H1 (cell line): ENCODE measurements at regions not wholly inside any gene's neighbourhood (a gene's known extent, or its start where the extent isn't known, plus 50 kb on each side); places are given as distances from the start of the nearest gene placed in this dataset.

Experiments used
- CTCF ChIA-PET: fragments of 300-600 bp; sonication (Branson Sonifier 250); formaldehyde crosslinking; loops from one replicate; lab custom pipeline; 2021; ENCODE audit not compliant: partially characterized antibody; lab: Charles Lee
- POLR2A ChIA-PET: fragments of 300-600 bp; sonication (Branson Sonifier 250); formaldehyde crosslinking; loops from one replicate; lab custom pipeline; 2021; ENCODE audit warnings: inconsistent platforms; ENCODE audit not compliant: partially characterized antibody; lab: Charles Lee
- DNase-seq, 2 experiments: peaks; one replicate each; pipeline versions ENCODE4 v3.0.0 to v3.0.0-alpha.2; 2010 to 2022; ENCODE audit warnings: low spot score in 2 of 2, low read depth in 1 of 2, mixed read lengths in 1 of 2
- FAIRE-seq: peaks from 2 replicates; lab custom pipeline; 2011; peaks lifted over from hg19 to GRCh38; lab: Jason Lieb, UNC
- H2AFZ ChIP-seq: 2 replicates; pipeline ENCODE4 v1.8.1; 2012; ENCODE audit warnings: low read length, inconsistent platforms
- H2AK5ac ChIP-seq: 2 replicates; pipeline ENCODE4 v1.6.1; 2013; ENCODE audit warnings: low read depth, low read length
- H2BK120ac ChIP-seq: replicated peaks from 2 replicates; pipeline ENCODE3; 2013; ENCODE audit warnings: low read depth, low read length, inconsistent platforms
- H2BK12ac ChIP-seq: 2 replicates; pipeline ENCODE4 v1.6.1; 2013; ENCODE audit warnings: low read depth, low read length
- H2BK15ac ChIP-seq: 2 replicates; pipeline ENCODE4 v1.6.1; 2013; ENCODE audit warnings: low read length
- H2BK20ac ChIP-seq: 2 replicates; pipeline ENCODE4 v1.6.1; 2013; ENCODE audit warnings: low read length
- H2BK5ac ChIP-seq: 2 replicates; pipeline ENCODE4 v1.6.1; 2013; ENCODE audit warnings: low read depth, low read length
- H3K14ac ChIP-seq: 2 replicates; pipeline ENCODE4 v1.6.1; 2013; ENCODE audit warnings: inconsistent platforms; ENCODE audit not compliant: insufficient read length
- H3K18ac ChIP-seq: 2 replicates; pipeline ENCODE4 v1.6.1; 2013; ENCODE audit warnings: low read length; ENCODE audit errors: extremely low read depth
- H3K23ac ChIP-seq: 2 replicates; pipeline ENCODE4 v1.6.1; 2013; ENCODE audit warnings: inconsistent platforms; ENCODE audit not compliant: insufficient read length
- H3K23me2 ChIP-seq: 2 replicates; pipeline ENCODE4 v1.6.1; 2013; ENCODE audit warnings: low read depth, low read length
- H3K27ac ChIP-seq: 2 replicates; pipeline ENCODE4 v1.6.1; 2011; ENCODE audit warnings: low read depth, low read length, inconsistent platforms
- H3K27me3 ChIP-seq, 4 experiments: replicated peaks in 1 of 4; 1 replicate in 1 of 4; 2 replicates in 3 of 4; pipeline versions ENCODE4 v1.6.1 to v1.8.1; 2011 to 2013; ENCODE audit warnings: low read length in 3 of 4, mild to moderate bottlenecking in 3 of 4, inconsistent platforms in 2 of 4, mixed read lengths in 2 of 4, moderate library complexity in 1 of 4; ENCODE audit not compliant: control insufficient read depth in 3 of 4, insufficient read depth in 3 of 4; ENCODE audit errors: extremely low read depth in 1 of 4
- H3K36me3 ChIP-seq, 4 experiments: 2 replicates each; pipeline versions ENCODE4 v1.6.1 to v1.8.1; 2011 to 2013; ENCODE audit warnings: mild to moderate bottlenecking in 4 of 4, low read length in 3 of 4, moderate library complexity in 2 of 4, control low read depth in 1 of 4, inconsistent platforms in 1 of 4; ENCODE audit not compliant: insufficient read depth in 4 of 4, control insufficient read depth in 2 of 4
- H3K4ac ChIP-seq: replicated peaks from 2 replicates; pipeline ENCODE3; 2013; ENCODE audit warnings: low read length, low read depth, mixed read lengths, inconsistent platforms; ENCODE audit not compliant: insufficient read length
- H3K4me1 ChIP-seq, 4 experiments: replicated peaks in 1 of 4; 1 replicate in 1 of 4; 2 replicates in 3 of 4; pipeline versions ENCODE4 v1.6.1 to v1.8.1; 2011 to 2013; ENCODE audit warnings: low read length in 3 of 4, inconsistent platforms in 2 of 4, mixed read lengths in 1 of 4; ENCODE audit not compliant: insufficient read depth in 4 of 4, control insufficient read depth in 3 of 4
- H3K4me2 ChIP-seq, 2 experiments: 2 replicates each; pipeline versions ENCODE4 v1.6.1 to v1.8.1; 2011 to 2013; ENCODE audit warnings: low read depth in 2 of 2, low read length in 2 of 2, control low read depth in 1 of 2, inconsistent platforms in 1 of 2, mild to moderate bottlenecking in 1 of 2; ENCODE audit not compliant: insufficient read depth in 1 of 2
- H3K4me3 ChIP-seq, 4 experiments: fragments of 200-600, 300-600 bp in 1 of 4; sonication (generic), shearing (Covaris generic), sonication (Bioruptor Twin) in 1 of 4; 2 replicates each; pipeline versions ENCODE4 v1.5.1 to v1.8.1; 2011 to 2016; ENCODE audit warnings: low read length in 4 of 4, low read depth in 3 of 4, control low read depth in 2 of 4, inconsistent platforms in 2 of 4, mild to moderate bottlenecking in 2 of 4, mixed read lengths in 1 of 4, moderate library complexity in 1 of 4; ENCODE audit not compliant: insufficient read depth in 2 of 4; ENCODE audit errors: extremely low read depth in 1 of 4
- H3K56ac ChIP-seq: replicated peaks from 2 replicates; pipeline ENCODE3; 2013; ENCODE audit warnings: low read depth, mild to moderate bottlenecking, mixed read lengths, low read length, inconsistent platforms; ENCODE audit not compliant: insufficient read length
- H3K79me1 ChIP-seq: 2 replicates; pipeline ENCODE4 v1.6.1; 2013; ENCODE audit warnings: low read depth, low read length, control low read depth
- H3K79me2 ChIP-seq, 2 experiments: 2 replicates each; pipeline versions ENCODE4 v1.6.1 to v1.8.1; 2012 to 2013; ENCODE audit warnings: low read length in 2 of 2, mild to moderate bottlenecking in 2 of 2, inconsistent platforms in 1 of 2; ENCODE audit not compliant: insufficient read depth in 2 of 2, control insufficient read depth in 1 of 2
- H3K9ac ChIP-seq, 4 experiments: replicated peaks in 1 of 4; 1 replicate in 1 of 4; 2 replicates in 3 of 4; pipeline versions ENCODE4 v1.6.1 to v1.8.1; 2011 to 2013; ENCODE audit warnings: low read depth in 3 of 4, low read length in 3 of 4, control low read depth in 2 of 4, mild to moderate bottlenecking in 2 of 4, moderate library complexity in 2 of 4, inconsistent platforms in 1 of 4; ENCODE audit errors: extremely low read depth in 1 of 4
- H3K9me3 ChIP-seq, 2 experiments: 2 replicates each; pipeline versions ENCODE4 v1.6.1 to v1.8.1; 2012 to 2013; ENCODE audit warnings: mild to moderate bottlenecking in 2 of 2, moderate library complexity in 2 of 2, control low read depth in 1 of 2, inconsistent platforms in 1 of 2, low read depth in 1 of 2, low read length in 1 of 2, mixed read lengths in 1 of 2; ENCODE audit not compliant: insufficient read depth in 2 of 2
- H4K20me1 ChIP-seq, 2 experiments: replicated peaks in 1 of 2; 2 replicates each; pipeline versions ENCODE3 to v1.8.1; 2011 to 2013; ENCODE audit warnings: inconsistent platforms in 2 of 2, low read length in 2 of 2, mild to moderate bottlenecking in 1 of 2; ENCODE audit not compliant: insufficient read depth in 2 of 2, control insufficient read depth in 1 of 2
- H4K5ac ChIP-seq: 2 replicates; pipeline ENCODE4 v1.6.1; 2013; ENCODE audit warnings: low read length, low read depth, mixed read lengths, inconsistent platforms; ENCODE audit not compliant: insufficient read length
- H4K8ac ChIP-seq: 2 replicates; pipeline ENCODE4 v1.8.0; 2013; ENCODE audit warnings: mild to moderate bottlenecking, moderate library complexity, low read length, inconsistent platforms; ENCODE audit not compliant: insufficient read depth; ENCODE audit errors: extremely low read depth
- H4K91ac ChIP-seq: replicated peaks from 2 replicates; pipeline ENCODE3; 2013; ENCODE audit warnings: low read length, mixed read lengths, inconsistent platforms; ENCODE audit not compliant: insufficient read length
- BRCA1 ChIP-seq: IDR thresholded peaks from 2 replicates; pipeline ENCODE4 v1.6.1; 2012; ENCODE audit warnings: low read depth, low read length, improper control_type of control experiment
- GTF2F1 ChIP-seq: IDR thresholded peaks from 2 replicates; pipeline ENCODE4 v1.6.1; 2012; ENCODE audit warnings: low read depth, low read length, improper control_type of control experiment, borderline replicate concordance
- JUN ChIP-seq: IDR thresholded peaks from 2 replicates; pipeline ENCODE4 v1.6.1; 2011; ENCODE audit warnings: low read depth, mild to moderate bottlenecking, improper control_type of control experiment, low read length
- MAFK ChIP-seq: IDR thresholded peaks from 2 replicates; pipeline ENCODE4 v1.6.1; 2012; ENCODE audit warnings: low read depth, mild to moderate bottlenecking, improper control_type of control experiment, low read length
- RFX5 ChIP-seq: IDR thresholded peaks from 2 replicates; pipeline ENCODE4 v1.6.1; 2011; ENCODE audit warnings: low read depth, low read length, improper control_type of control experiment, borderline replicate concordance
- TBP ChIP-seq: IDR thresholded peaks from 2 replicates; pipeline ENCODE4 v1.6.1; 2011; ENCODE audit warnings: low read depth, low read length, improper control_type of control experiment
- WGBS, 2 experiments: shearing (Covaris generic) in 1 of 2; methylation state at CpG; one replicate each; pipeline versions ENCODE4 v1.1.6 to v1.1.7; 2013 to 2015; ENCODE audit warnings: low lambda C conversion rate in 2 of 2, mixed read lengths in 2 of 2, inconsistent platforms in 1 of 2, low coverage in 1 of 2, missing lambda C conversion rate in 1 of 2; ENCODE audit not compliant: insufficient replicate concordance in 2 of 2, insufficient coverage in 1 of 2, insufficient read length in 1 of 2; ENCODE audit errors: extremely low coverage in 1 of 2, missing lambda C conversion rate in 1 of 2; 5-methylcytosine and 5-hydroxymethylcytosine counted together

DNA sequence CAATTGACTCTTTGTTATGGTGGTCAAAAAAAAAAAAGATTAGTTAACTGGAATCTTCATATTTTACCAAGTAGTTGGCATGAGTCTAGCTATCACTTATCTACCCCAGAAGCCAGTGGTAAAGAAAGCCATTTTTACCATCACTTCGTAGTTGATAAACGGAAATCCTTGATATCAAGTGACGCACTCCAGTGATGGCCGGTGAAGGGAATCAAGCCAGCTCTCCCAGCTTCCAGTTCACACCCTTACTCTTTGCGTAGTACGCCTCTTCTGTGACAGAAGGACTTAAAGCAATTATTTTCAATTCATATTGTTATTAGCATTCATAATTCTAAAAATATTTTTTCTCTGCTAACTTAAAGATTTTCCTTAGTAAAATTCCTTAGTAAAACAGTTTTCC lies 447.9 kb downstream of the GPATCH2 start:
- FAIRE-seq (no peak), DNase-seq (no peak)
- Histone ChIP-seq H3K14ac (no peak overlapping the region), H3K79me1 (no peaks in the 10 kb centered on the region), H4K8ac (no peak overlapping the region; the same call in 1 of the 2 replicates), H2BK12ac (no peak overlapping the region), H3K4me2 (no peak overlapping the region), H3K4me3 (no peak overlapping the region), H3K4ac (no peak overlapping the region), H3K56ac (no peak overlapping the region), H3K9me3 (peaks cover 3% of the 10 kb centered on the region in 2 experiments; a peak in 3 of 4 replicates), H4K5ac (no peak overlapping the region), H4K20me1 (no peaks in the 10 kb centered on the region), H2BK5ac (no peak overlapping the region), H2AFZ (0 out of 2 replicates have a peak overlapping the region, but pooled peaks have one; percentile 62), H3K18ac (no peak overlapping the region), H3K23me2 (no peaks in the 10 kb centered on the region), H2BK20ac (no peak overlapping the region), H3K36me3 (no peaks in the 10 kb centered on the region), H3K4me1 (no peaks in the 10 kb centered on the region), H3K23ac (no peak overlapping the region), H2BK120ac (no peak overlapping the region), H3K9ac (no peak overlapping the region), H3K27ac (no peak overlapping the region), H3K79me2 (no peaks in the 10 kb centered on the region), H3K27me3 (no peaks in the 10 kb centered on the region), H4K91ac (no peak overlapping the region), H2BK15ac (no peak overlapping the region), H2AK5ac (no peak overlapping the region)
- ChIA-PET POLR2A (interaction anchor here (0.6 kb wide), 1 partner anchor 196 kb away, joined by 4 read pairs; no protein-coding TSS in a partner anchor), CTCF (interaction anchor here (0.7 to 1.4 kb wide), 3 partner anchors 135 to 414 kb away, joined by 3 to 5 read pairs (median 3); no protein-coding TSS in a partner anchor)
- WGBS, 2 experiments = 93% methylated on average over 6 of the region's 6 CpGs; no CpG with 5 or more reads in 1 of the 2 experiments
- no peak for TF ChIP-seq GTF2F1
- TF ChIP-seq JUN = no peak
- TF ChIP-seq MAFK = no peak
- no peak for TF ChIP-seq RFX5
- no peak for TF ChIP-seq TBP
- TF ChIP-seq BRCA1 = no peak
